ENCODE measurements at regions not wholly inside any gene's neighbourhood (a gene's known extent, or its start where the extent isn't known, plus 50 kb on each side); places are given as distances from the start of the nearest gene placed in this dataset.

DNA sequence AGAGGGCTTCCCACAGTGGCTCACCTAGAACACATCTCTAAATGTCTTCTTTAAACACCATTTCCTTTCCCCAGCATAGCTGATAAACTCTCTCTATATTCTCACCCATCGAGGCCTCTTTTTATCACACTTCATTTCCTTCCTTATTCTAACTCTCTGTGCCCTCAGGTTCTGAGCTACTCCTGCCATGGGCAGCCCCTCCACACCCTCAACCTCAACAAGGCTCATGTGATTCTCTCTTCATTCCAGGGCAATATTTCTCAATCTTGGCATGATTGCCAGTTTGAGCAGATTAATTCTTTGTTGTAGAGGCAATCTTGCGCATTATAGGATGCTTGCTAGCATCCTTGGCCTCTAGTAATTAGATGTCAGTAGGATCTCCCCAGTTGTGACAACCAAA is 999.1 kb downstream of the TSN start:
- no peaks in the 10 kb centered on the region for H3K36me3 ChIP-seq (replicated peaks in 1 of 2; ENCODE audit: control insufficient read depth in 2 of 2, insufficient read depth in 2 of 2, low read length in 2 of 2)
- H2AFZ ChIP-seq (ENCODE audit: low read length): no peak overlapping the region
- H3K9ac ChIP-seq (ENCODE audit: low read depth, low read length, poor library complexity): no peak overlapping the region
- no peaks in the 10 kb centered on the region for H3K9me3 ChIP-seq (replicated peaks in 1 of 2; ENCODE audit: control insufficient read depth in 2 of 2, insufficient read depth in 1 of 2, low read depth in 1 of 2, low read length in 2 of 2)
- no peak overlapping the region for H3K27ac ChIP-seq (replicated peaks; ENCODE audit: low read length)
- no peak overlapping the region for H3K18ac ChIP-seq (ENCODE audit: low read length)
- 100% methylated on average over 1 of the region's 2 CpGs; no CpG with 5 or more reads in 1 of the 2 donors for WGBS, 2 donors (ENCODE audit: extremely low coverage in 2 of 2, insufficient read length in 2 of 2, insufficient replicate concordance in 1 of 2)
- no peak overlapping the region for H3K4me2 ChIP-seq (ENCODE audit: insufficient read depth, low read length, poor library complexity, severe bottlenecking)
- H3K14ac ChIP-seq (ENCODE audit: low read length): no peak overlapping the region
- no peak overlapping the region for H2BK120ac ChIP-seq (ENCODE audit: low read depth, low read length)
- no peak overlapping the region for H3K4me3 ChIP-seq (ENCODE audit: low read length in 2 of 2)
- H3K27me3 ChIP-seq (ENCODE audit: control insufficient read depth in 3 of 3, insufficient read depth in 3 of 3, low read depth in 1 of 3, low read length in 3 of 3): no peaks in the 10 kb centered on the region
- no peak overlapping the region for H3K23ac ChIP-seq (ENCODE audit: low read depth, low read length, poor library complexity)
- H3K4ac ChIP-seq (ENCODE audit: low read length): no peak overlapping the region
- H2BK12ac ChIP-seq (ENCODE audit: low read length): no peak overlapping the region
- H2BK15ac ChIP-seq (ENCODE audit: low read length): no peak overlapping the region
- H4K91ac ChIP-seq (ENCODE audit: low read depth, low read length, poor library complexity): no peak overlapping the region
- H2AK5ac ChIP-seq (ENCODE audit: low read depth, low read length): no peak overlapping the region
- H3K79me1 ChIP-seq (ENCODE audit: low read depth, low read length): no peaks in the 10 kb centered on the region
- H4K8ac ChIP-seq (ENCODE audit: low read depth, low read length): no peak overlapping the region
- peaks cover 0 to 2% of the 10 kb centered on the region in 2 donors for H3K4me1 ChIP-seq (ENCODE audit: control insufficient read depth in 2 of 2, insufficient read depth in 1 of 2, low read depth in 1 of 2, low read length in 2 of 2)
- H2BK5ac ChIP-seq (ENCODE audit: low read length): no peak overlapping the region
- no peak for DNase-seq (ENCODE audit: low spot score)

DNA sequence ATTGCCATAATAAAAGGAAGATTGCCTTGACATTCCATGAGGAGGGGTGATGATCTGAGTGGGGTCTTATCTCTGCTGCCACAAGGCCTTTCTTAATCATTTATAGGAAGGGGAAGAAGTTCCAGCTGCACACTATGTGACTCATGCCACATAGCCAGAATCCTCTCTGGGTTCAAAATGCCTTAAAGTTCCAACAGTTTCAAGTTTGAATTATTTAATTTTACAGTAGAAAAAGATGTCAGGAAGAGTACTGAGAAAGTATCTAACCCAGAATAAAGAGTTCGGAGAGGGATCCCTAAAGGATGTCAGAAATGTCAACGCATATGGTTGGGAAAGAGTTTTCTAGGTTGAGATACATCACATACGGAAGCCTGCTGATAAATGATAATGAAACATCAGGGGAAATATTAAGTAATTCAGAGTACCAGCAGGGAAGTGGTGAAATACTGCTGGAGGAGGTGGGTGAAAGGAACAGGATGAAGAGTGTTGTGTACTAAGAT is 999.9 kb downstream of the TSN start:
- Histone ChIP-seq H2AK5ac (ENCODE audit: low read depth, low read length) (no peak overlapping the region), H3K9me3 (replicated peaks in 1 of 2; ENCODE audit: control insufficient read depth in 2 of 2, insufficient read depth in 1 of 2, low read depth in 1 of 2, low read length in 2 of 2) (peaks cover 0 to 2% of the 10 kb centered on the region in 2 donors), H3K27me3 (ENCODE audit: control insufficient read depth in 3 of 3, insufficient read depth in 3 of 3, low read depth in 1 of 3, low read length in 3 of 3) (peaks cover 0 to 1% (median 0%) of the 10 kb centered on the region in 3 experiments), H3K18ac (ENCODE audit: low read length) (no peak overlapping the region), H4K91ac (ENCODE audit: low read depth, low read length, poor library complexity) (no peak overlapping the region), H2BK15ac (ENCODE audit: low read length) (no peak overlapping the region), H4K8ac (ENCODE audit: low read depth, low read length) (no peak overlapping the region), H3K79me1 (ENCODE audit: low read depth, low read length) (no peaks in the 10 kb centered on the region), H3K4me2 (ENCODE audit: insufficient read depth, low read length, poor library complexity, severe bottlenecking) (no peak overlapping the region), H3K4me3 (ENCODE audit: low read length in 2 of 2) (no peak overlapping the region), H3K4me1 (ENCODE audit: control insufficient read depth in 2 of 2, insufficient read depth in 1 of 2, low read depth in 1 of 2, low read length in 2 of 2) (no peaks in the 10 kb centered on the region), H3K23ac (ENCODE audit: low read depth, low read length, poor library complexity) (no peak overlapping the region), H3K14ac (ENCODE audit: low read length) (no peak overlapping the region), H3K9ac (ENCODE audit: low read depth, low read length, poor library complexity) (no peak overlapping the region), H3K4ac (ENCODE audit: low read length) (no peak overlapping the region), H2AFZ (ENCODE audit: low read length) (no peak overlapping the region), H3K36me3 (replicated peaks in 1 of 2; ENCODE audit: control insufficient read depth in 2 of 2, insufficient read depth in 2 of 2, low read length in 2 of 2) (no peaks in the 10 kb centered on the region), H2BK5ac (ENCODE audit: low read length) (no peak overlapping the region), H2BK120ac (ENCODE audit: low read depth, low read length) (no peak overlapping the region), H2BK12ac (ENCODE audit: low read length) (no peak overlapping the region), H3K27ac (replicated peaks; ENCODE audit: low read length) (no peak overlapping the region)
- DNase-seq (ENCODE audit: low spot score): no peak
- WGBS, 2 donors (ENCODE audit: extremely low coverage in 2 of 2, insufficient read length in 2 of 2, insufficient replicate concordance in 1 of 2): no CpG with 5 or more reads among the region's 3 CpGs

DNA sequence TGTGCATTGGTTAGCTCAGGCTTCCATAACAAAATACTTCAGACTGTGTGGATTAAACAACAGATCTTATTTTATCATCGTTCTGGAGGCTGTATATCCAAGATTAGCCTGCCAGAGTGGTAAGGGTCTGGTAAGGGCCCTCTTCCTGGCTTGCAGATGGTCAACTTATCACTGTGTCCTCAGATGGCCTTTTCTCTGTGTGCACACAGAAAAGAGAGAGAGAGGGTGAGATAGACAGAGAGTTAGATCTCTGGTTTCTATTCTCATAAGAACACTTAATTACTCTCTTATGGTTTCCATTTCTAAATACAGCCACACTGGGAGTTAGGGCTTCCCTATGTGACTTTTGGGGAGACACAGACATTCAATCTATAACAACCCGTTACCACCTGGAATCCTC is 1003.5 kb downstream of the TSN start:
- H3K4me1 ChIP-seq (ENCODE audit: control insufficient read depth in 2 of 2, insufficient read depth in 1 of 2, low read depth in 1 of 2, low read length in 2 of 2): no peaks in the 10 kb centered on the region
- H3K18ac ChIP-seq (ENCODE audit: low read length): no peak overlapping the region
- H2AFZ ChIP-seq (ENCODE audit: low read length): no peak overlapping the region
- no peak overlapping the region for H2BK15ac ChIP-seq (ENCODE audit: low read length)
- no CpG with 5 or more reads among the region's 2 CpGs for WGBS, 2 donors (ENCODE audit: extremely low coverage in 2 of 2, insufficient read length in 2 of 2, insufficient replicate concordance in 1 of 2)
- H2BK5ac ChIP-seq (ENCODE audit: low read length): no peak overlapping the region
- H3K23ac ChIP-seq (ENCODE audit: low read depth, low read length, poor library complexity): no peak overlapping the region
- H2BK120ac ChIP-seq (ENCODE audit: low read depth, low read length): no peak overlapping the region
- no peak overlapping the region for H3K27ac ChIP-seq (replicated peaks; ENCODE audit: low read length)
- no peak overlapping the region for H3K14ac ChIP-seq (ENCODE audit: low read length)
- DNase-seq (ENCODE audit: low spot score): no peak
- H3K9me3 ChIP-seq (replicated peaks in 1 of 2; ENCODE audit: control insufficient read depth in 2 of 2, insufficient read depth in 1 of 2, low read depth in 1 of 2, low read length in 2 of 2): peaks cover 0 to 4% of the 10 kb centered on the region in 2 donors
- H4K8ac ChIP-seq (ENCODE audit: low read depth, low read length): no peak overlapping the region
- no peak overlapping the region for H3K9ac ChIP-seq (ENCODE audit: low read depth, low read length, poor library complexity)
- H4K91ac ChIP-seq (ENCODE audit: low read depth, low read length, poor library complexity): no peak overlapping the region
- H3K4ac ChIP-seq (ENCODE audit: low read length): no peak overlapping the region
- no peaks in the 10 kb centered on the region for H3K79me1 ChIP-seq (ENCODE audit: low read depth, low read length)
- H3K4me2 ChIP-seq (ENCODE audit: insufficient read depth, low read length, poor library complexity, severe bottlenecking): no peak overlapping the region
- peaks cover 0 to 1% (median 0%) of the 10 kb centered on the region in 3 experiments for H3K27me3 ChIP-seq (ENCODE audit: control insufficient read depth in 3 of 3, insufficient read depth in 3 of 3, low read depth in 1 of 3, low read length in 3 of 3)
- H3K4me3 ChIP-seq (ENCODE audit: low read length in 2 of 2): no peak overlapping the region
- H2AK5ac ChIP-seq (ENCODE audit: low read depth, low read length): no peak overlapping the region
- H3K36me3 ChIP-seq (replicated peaks in 1 of 2; ENCODE audit: control insufficient read depth in 2 of 2, insufficient read depth in 2 of 2, low read length in 2 of 2): no peaks in the 10 kb centered on the region
- H2BK12ac ChIP-seq (ENCODE audit: low read length): no peak overlapping the region

DNA sequence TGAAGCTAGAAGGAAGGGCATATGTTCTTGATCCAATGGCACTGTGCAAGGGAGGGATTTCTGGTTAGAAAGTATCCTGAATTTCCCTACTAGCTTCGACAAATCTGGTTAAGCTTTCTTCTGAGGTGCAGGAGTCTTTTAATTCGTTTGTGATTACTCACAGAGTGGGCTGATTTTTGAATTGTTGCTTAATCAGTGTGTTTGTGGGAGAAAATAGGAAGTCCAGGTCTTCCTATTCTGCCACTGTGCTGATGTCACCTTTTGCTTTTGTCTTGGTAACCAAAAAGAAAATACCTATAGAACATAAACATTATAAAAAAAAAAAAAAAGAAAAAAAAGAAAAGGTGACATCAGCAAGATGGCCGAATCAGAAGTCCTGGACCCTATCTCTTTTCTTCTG is 1008.6 kb downstream of the TSN start:
- Histone ChIP-seq H3K4me3 (ENCODE audit: low read length in 2 of 2) (no peak overlapping the region), H4K8ac (ENCODE audit: low read depth, low read length) (no peak overlapping the region), H3K4me2 (ENCODE audit: insufficient read depth, low read length, poor library complexity, severe bottlenecking) (no peak overlapping the region), H2BK5ac (ENCODE audit: low read length) (no peak overlapping the region), H3K36me3 (replicated peaks in 1 of 2; ENCODE audit: control insufficient read depth in 2 of 2, insufficient read depth in 2 of 2, low read length in 2 of 2) (no peaks in the 10 kb centered on the region), H3K18ac (ENCODE audit: low read length) (no peak overlapping the region), H2BK15ac (ENCODE audit: low read length) (no peak overlapping the region), H3K9ac (ENCODE audit: low read depth, low read length, poor library complexity) (no peak overlapping the region), H3K4ac (ENCODE audit: low read length) (no peak overlapping the region), H3K23ac (ENCODE audit: low read depth, low read length, poor library complexity) (no peak overlapping the region), H2AFZ (ENCODE audit: low read length) (no peak overlapping the region), H3K27ac (replicated peaks; ENCODE audit: low read length) (no peak overlapping the region), H3K9me3 (replicated peaks in 1 of 2; ENCODE audit: control insufficient read depth in 2 of 2, insufficient read depth in 1 of 2, low read depth in 1 of 2, low read length in 2 of 2) (peaks cover 3 to 5% of the 10 kb centered on the region in 2 donors), H3K4me1 (ENCODE audit: control insufficient read depth in 2 of 2, insufficient read depth in 1 of 2, low read depth in 1 of 2, low read length in 2 of 2) (no peaks in the 10 kb centered on the region), H3K79me1 (ENCODE audit: low read depth, low read length) (no peaks in the 10 kb centered on the region), H3K27me3 (ENCODE audit: control insufficient read depth in 3 of 3, insufficient read depth in 3 of 3, low read depth in 1 of 3, low read length in 3 of 3) (peaks cover 0 to 1% (median 0%) of the 10 kb centered on the region in 3 experiments), H2BK12ac (ENCODE audit: low read length) (no peak overlapping the region), H3K14ac (ENCODE audit: low read length) (no peak overlapping the region), H2BK120ac (ENCODE audit: low read depth, low read length) (no peak overlapping the region), H2AK5ac (ENCODE audit: low read depth, low read length) (no peak overlapping the region), H4K91ac (ENCODE audit: low read depth, low read length, poor library complexity) (no peak overlapping the region)
- no peak for DNase-seq (ENCODE audit: low spot score)
- WGBS, 2 donors (ENCODE audit: extremely low coverage in 2 of 2, insufficient read length in 2 of 2, insufficient replicate concordance in 1 of 2): no CpG with 5 or more reads among the region's 3 CpGs

Data from neuronal stem cell (in vitro differentiated cells).